ENCODE measurements at regions not wholly inside any gene's neighbourhood (a gene's known extent, or its start where the extent isn't known, plus 50 kb on each side); places are given as distances from the start of the nearest gene placed in this dataset.
A peak's percentile ranks its signal among the peaks of the same experiment; 100 is the strongest.

DNA sequence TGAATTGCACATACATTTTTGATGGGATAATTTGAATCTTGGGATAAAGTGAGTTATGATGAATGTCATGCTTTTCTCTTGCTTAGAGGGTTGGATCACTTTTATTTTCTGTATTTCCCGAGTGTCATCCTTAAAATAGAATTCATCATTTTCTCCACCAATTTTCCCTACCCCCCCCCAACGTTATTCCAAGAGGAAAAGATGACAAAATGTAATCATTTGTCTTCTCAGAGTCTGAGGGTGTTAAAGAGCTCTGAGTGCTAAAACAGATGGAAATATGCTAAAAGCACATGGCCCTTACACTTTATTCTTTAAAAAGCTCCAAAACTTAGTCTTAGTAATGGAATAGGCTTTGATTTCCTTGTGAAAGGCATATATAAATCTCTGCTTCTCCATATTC, 81.4 kb downstream of the CHRM3 start:
- Histone ChIP-seq H3K4me3 (ENCODE audit: low read depth, low read length) (no peak overlapping the region), H3K4me1 (ENCODE audit: control insufficient read depth, insufficient read depth, low read length) (no peaks in the 10 kb centered on the region), H3K27ac (ENCODE audit: low read depth, low read length) (no peak overlapping the region), H3K9me3 (ENCODE audit: control insufficient read depth, insufficient read depth, low read length) (no peaks in the 10 kb centered on the region), H3K27me3 (ENCODE audit: control insufficient read depth, insufficient read depth, low read length) (no peaks in the 10 kb centered on the region), H3K36me3 (ENCODE audit: control insufficient read depth, insufficient read depth, low read length) (no peaks in the 10 kb centered on the region)
- peak in 1 of 6 donors; percentile 55 for DNase-seq (ENCODE audit: low read depth in 4 of 6, low spot score in 6 of 6)
- no CpG with 5 or more reads among the region's 2 CpGs for WGBS (ENCODE audit: insufficient coverage)

DNA sequence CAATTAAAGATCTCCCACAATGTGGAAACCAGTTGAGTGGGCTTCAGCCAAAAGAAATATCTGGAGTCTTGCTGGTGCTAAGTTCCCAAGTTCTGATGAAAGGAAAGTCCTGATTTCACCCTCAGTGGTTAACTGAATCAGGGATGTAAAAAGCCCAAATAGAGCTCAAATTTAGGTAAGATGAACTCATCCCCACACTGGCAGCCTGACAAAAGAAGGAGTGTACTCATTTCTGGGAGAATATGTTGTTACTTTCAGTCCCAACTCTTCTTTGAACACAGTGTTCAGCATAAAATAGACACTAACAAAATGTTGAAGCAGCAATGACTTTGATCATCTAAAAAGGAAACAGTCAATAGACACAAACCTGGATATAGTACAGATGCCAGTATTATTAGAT, 91.7 kb downstream of the CHRM3 start:
- Histone ChIP-seq H3K36me3 (ENCODE audit: control insufficient read depth, insufficient read depth, low read length) (no peaks in the 10 kb centered on the region), H3K27me3 (ENCODE audit: control insufficient read depth, insufficient read depth, low read length) (no peaks in the 10 kb centered on the region), H3K9me3 (ENCODE audit: control insufficient read depth, insufficient read depth, low read length) (peaks cover 8% of the 10 kb centered on the region), H3K27ac (ENCODE audit: low read depth, low read length) (no peak overlapping the region), H3K4me3 (ENCODE audit: low read depth, low read length) (no peak overlapping the region), H3K4me1 (ENCODE audit: control insufficient read depth, insufficient read depth, low read length) (no peaks in the 10 kb centered on the region)
- DNase-seq (ENCODE audit: low read depth in 4 of 6, low spot score in 6 of 6): no peak

DNA sequence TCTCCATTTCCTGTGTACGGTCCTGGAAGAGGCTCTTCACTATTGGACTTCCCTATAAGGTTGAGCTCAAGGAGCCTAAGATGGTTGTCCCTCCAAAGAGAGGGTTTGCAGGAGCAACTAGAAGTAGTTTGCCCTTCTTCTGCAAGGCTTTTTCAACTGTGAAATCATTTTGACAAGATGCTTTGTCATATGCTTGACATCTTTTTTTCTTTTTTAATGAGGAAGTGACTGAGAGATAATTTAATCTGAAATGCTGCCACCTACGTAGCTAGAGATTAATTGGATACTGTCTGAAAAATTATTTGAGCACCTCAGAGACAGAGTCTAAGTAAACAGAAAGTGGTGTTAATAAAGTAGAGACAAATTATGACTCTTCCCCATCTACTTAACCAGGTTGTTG, 97.0 kb downstream of the CHRM3 start:
- Histone ChIP-seq H3K36me3 (ENCODE audit: control insufficient read depth, insufficient read depth, low read length) (no peaks in the 10 kb centered on the region), H3K27ac (ENCODE audit: low read depth, low read length) (no peak overlapping the region), H3K27me3 (ENCODE audit: control insufficient read depth, insufficient read depth, low read length) (no peaks in the 10 kb centered on the region), H3K4me3 (ENCODE audit: low read depth, low read length) (no peak overlapping the region), H3K9me3 (ENCODE audit: control insufficient read depth, insufficient read depth, low read length) (peaks cover 8% of the 10 kb centered on the region), H3K4me1 (ENCODE audit: control insufficient read depth, insufficient read depth, low read length) (no peaks in the 10 kb centered on the region)
- WGBS (ENCODE audit: insufficient coverage): 83% methylated on average over 1 of the region's 2 CpGs
- DNase-seq (ENCODE audit: low read depth in 4 of 6, low spot score in 6 of 6): no peak

DNA sequence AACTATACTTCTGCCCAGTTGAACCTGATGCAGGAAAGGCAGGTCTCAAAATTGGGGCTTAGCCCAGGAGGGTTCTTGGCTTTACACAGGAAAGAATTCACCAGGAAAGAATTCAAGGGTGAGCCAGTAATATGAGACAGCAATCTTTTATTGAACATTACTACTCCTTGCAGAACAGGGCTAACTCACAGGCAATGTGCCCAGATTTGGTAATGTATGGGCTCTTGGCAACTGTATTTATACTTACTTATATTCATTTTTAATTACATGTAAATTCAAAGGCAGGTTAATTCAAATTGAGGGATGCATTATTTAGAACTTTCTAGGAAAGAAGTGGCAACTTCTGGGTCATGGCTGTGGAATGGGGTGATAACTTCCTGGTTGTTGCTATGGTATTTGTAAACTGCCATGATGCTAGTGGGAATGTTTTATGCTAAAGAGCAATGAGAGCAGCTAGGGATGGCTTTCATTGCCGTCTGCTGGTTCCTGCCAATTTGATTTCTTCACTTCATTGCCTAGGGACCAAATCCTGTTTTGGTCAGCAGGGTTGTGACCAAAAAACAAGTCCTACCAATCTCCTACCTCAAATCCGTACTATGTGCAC, 107.5 kb downstream of the CHRM3 start:
- no peaks in the 10 kb centered on the region for H3K27me3 ChIP-seq (ENCODE audit: control insufficient read depth, insufficient read depth, low read length)
- DNase-seq (ENCODE audit: low read depth in 4 of 6, low spot score in 6 of 6): no peak
- no peaks in the 10 kb centered on the region for H3K36me3 ChIP-seq (ENCODE audit: control insufficient read depth, insufficient read depth, low read length)
- H3K4me3 ChIP-seq (ENCODE audit: low read depth, low read length): no peak overlapping the region
- H3K27ac ChIP-seq (ENCODE audit: low read depth, low read length): no peak overlapping the region
- no peaks in the 10 kb centered on the region for H3K4me1 ChIP-seq (ENCODE audit: control insufficient read depth, insufficient read depth, low read length)
- WGBS (ENCODE audit: insufficient coverage): no CpG with 5 or more reads among the region's 2 CpGs
- no peaks in the 10 kb centered on the region for H3K9me3 ChIP-seq (ENCODE audit: control insufficient read depth, insufficient read depth, low read length)

DNA sequence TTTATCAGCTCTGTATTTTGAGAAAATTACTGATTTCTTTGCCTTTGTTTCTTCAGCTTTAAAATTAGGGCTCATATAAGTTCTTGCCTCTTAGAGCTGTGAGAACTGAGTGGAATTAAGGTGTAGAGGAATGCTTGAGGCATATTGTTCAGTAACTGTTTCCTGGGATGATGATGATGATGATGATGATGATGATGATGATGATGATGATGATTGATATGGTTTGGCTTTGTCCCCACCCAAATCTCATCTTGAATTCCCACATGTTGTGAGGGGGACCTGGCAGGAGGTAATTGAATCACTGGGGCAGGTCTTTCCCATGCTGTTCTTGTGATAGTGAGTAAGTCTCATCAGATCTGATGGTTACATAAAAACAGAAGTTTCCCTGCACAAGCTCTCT, 118.7 kb downstream of the CHRM3 start:
- H3K4me3 ChIP-seq (ENCODE audit: low read depth, low read length): no peak overlapping the region
- no peak for DNase-seq (ENCODE audit: low read depth in 4 of 6, low spot score in 6 of 6)
- no peaks in the 10 kb centered on the region for H3K27me3 ChIP-seq (ENCODE audit: control insufficient read depth, insufficient read depth, low read length)
- H3K9me3 ChIP-seq (ENCODE audit: control insufficient read depth, insufficient read depth, low read length): peaks cover 2% of the 10 kb centered on the region
- H3K27ac ChIP-seq (ENCODE audit: low read depth, low read length): no peak overlapping the region
- H3K36me3 ChIP-seq (ENCODE audit: control insufficient read depth, insufficient read depth, low read length): no peaks in the 10 kb centered on the region
- no peaks in the 10 kb centered on the region for H3K4me1 ChIP-seq (ENCODE audit: control insufficient read depth, insufficient read depth, low read length)

DNA sequence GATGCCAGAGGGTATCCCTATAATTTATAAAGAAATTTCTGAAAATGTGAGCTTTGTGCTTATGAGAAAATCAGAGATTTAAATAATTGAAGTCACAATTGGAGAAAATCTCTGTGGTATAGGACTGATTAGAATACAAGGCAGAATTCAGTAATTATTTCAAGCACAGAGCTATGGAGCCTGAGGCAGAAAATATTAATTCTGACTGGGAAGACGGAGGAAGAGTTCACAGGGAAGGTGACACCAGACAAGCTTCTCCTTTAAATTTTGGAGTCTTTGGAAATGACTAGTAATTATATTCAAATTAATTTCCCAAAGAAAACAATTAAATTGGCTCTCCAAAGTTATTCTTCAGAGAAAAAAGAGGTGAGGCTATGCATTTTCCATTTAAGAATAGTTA, 121.5 kb downstream of the CHRM3 start:
- DNase-seq (ENCODE audit: low read depth in 4 of 6, low spot score in 6 of 6): no peak
- no CpG with 5 or more reads among the region's 1 CpG for WGBS (ENCODE audit: insufficient coverage)
- no peaks in the 10 kb centered on the region for H3K36me3 ChIP-seq (ENCODE audit: control insufficient read depth, insufficient read depth, low read length)

DNA sequence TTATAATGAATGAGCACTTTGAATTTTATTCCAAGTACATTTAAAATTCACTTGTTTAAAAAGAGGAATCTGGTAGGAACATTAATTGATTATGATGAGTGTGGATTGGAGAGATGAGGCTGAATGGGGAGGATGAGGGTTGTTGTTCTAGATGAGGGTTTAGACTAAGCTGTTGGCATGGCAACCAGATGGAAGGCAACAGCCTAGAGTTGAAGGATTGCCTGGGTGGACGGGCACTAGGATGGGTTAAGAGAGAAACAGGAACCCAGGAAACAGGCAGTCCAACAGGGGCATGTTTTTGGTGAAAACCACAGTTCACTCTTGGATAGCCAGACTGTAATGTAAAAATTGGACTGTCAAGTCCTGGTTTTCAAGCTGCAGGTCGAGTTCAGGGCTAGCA, 125.5 kb downstream of the CHRM3 start:
- Histone ChIP-seq H3K4me3 (ENCODE audit: low read depth, low read length) (no peak overlapping the region), H3K4me1 (ENCODE audit: control insufficient read depth, insufficient read depth, low read length) (peaks cover 3% of the 10 kb centered on the region), H3K9me3 (ENCODE audit: control insufficient read depth, insufficient read depth, low read length) (peaks cover 1% of the 10 kb centered on the region), H3K27ac (ENCODE audit: low read depth, low read length) (no peak overlapping the region), H3K36me3 (ENCODE audit: control insufficient read depth, insufficient read depth, low read length) (no peaks in the 10 kb centered on the region), H3K27me3 (ENCODE audit: control insufficient read depth, insufficient read depth, low read length) (no peaks in the 10 kb centered on the region)
- DNase-seq (ENCODE audit: low read depth in 4 of 6, low spot score in 6 of 6): peak in 2 of 6 donors; percentile 9 to 41
- 5% methylated on average over 1 of the region's 2 CpGs for WGBS (ENCODE audit: insufficient coverage)

More for the DNA sequence above, 121.5 kb downstream of the CHRM3 start:
- Histone ChIP-seq H3K27me3 (ENCODE audit: control insufficient read depth, insufficient read depth, low read length) (no peaks in the 10 kb centered on the region), H3K27ac (ENCODE audit: low read depth, low read length) (no peak overlapping the region), H3K4me1 (ENCODE audit: control insufficient read depth, insufficient read depth, low read length) (no peaks in the 10 kb centered on the region), H3K9me3 (ENCODE audit: control insufficient read depth, insufficient read depth, low read length) (peaks cover 3% of the 10 kb centered on the region), H3K4me3 (ENCODE audit: low read depth, low read length) (no peak overlapping the region)

DNA sequence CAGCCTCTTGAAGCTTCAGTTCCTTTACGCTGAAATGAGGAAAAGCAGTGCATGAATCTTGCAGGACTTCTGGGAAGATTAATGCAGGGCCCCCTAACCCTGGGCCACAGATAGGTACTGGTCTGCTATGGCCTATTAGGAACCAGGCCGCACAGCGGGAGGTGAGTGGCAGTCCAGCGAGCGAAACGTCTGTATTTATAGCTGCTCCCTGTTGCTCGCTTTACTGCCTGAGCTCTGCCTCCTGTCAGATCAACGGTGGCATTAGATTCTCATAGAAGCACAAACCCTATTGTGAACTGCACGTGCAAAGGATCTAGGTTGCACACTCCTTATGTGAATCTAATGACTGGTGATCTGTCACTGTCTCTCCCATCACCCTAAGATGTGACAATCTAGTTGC, 130.2 kb downstream of the CHRM3 start:
- WGBS (ENCODE audit: insufficient coverage): 44% methylated on average over 7 of the region's 9 CpGs
- H3K4me3 ChIP-seq (ENCODE audit: low read depth, low read length): no peak overlapping the region
- H3K9me3 ChIP-seq (ENCODE audit: control insufficient read depth, insufficient read depth, low read length): peaks cover 1% of the 10 kb centered on the region
- no peak overlapping the region for H3K27ac ChIP-seq (ENCODE audit: low read depth, low read length)
- H3K36me3 ChIP-seq (ENCODE audit: control insufficient read depth, insufficient read depth, low read length): no peaks in the 10 kb centered on the region
- peak in 1 of 6 donors; percentile 40 for DNase-seq (ENCODE audit: low read depth in 4 of 6, low spot score in 6 of 6)
- no peaks in the 10 kb centered on the region for H3K27me3 ChIP-seq (ENCODE audit: control insufficient read depth, insufficient read depth, low read length)
- peaks cover 3% of the 10 kb centered on the region for H3K4me1 ChIP-seq (ENCODE audit: control insufficient read depth, insufficient read depth, low read length)

DNA sequence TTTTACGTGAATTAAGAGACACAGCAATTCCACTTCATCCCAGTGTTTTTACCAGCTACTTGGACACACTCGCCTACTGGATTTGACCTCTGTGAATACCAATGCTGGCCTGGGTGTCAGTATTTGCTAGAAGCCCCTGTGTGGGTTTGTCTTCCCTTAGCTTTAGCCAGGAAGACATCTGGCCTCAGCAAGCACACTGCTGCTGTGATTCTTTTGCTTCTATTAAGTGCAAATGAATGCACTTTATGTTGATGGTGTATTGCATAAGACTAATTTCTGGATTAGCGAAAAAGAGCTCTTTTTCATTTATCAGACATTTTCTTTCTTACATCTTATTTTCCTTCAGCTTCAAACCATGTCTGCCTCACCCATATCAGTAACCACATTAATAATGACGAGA, 140.0 kb downstream of the CHRM3 start:
- no peaks in the 10 kb centered on the region for H3K36me3 ChIP-seq (ENCODE audit: control insufficient read depth, insufficient read depth, low read length)
- no peaks in the 10 kb centered on the region for H3K27me3 ChIP-seq (ENCODE audit: control insufficient read depth, insufficient read depth, low read length)
- H3K27ac ChIP-seq (ENCODE audit: low read depth, low read length): no peak overlapping the region
- H3K9me3 ChIP-seq (ENCODE audit: control insufficient read depth, insufficient read depth, low read length): no peaks in the 10 kb centered on the region
- no CpG with 5 or more reads among the region's 4 CpGs for WGBS (ENCODE audit: insufficient coverage)
- DNase-seq (ENCODE audit: low read depth in 4 of 6, low spot score in 6 of 6): no peak
- no peaks in the 10 kb centered on the region for H3K4me1 ChIP-seq (ENCODE audit: control insufficient read depth, insufficient read depth, low read length)
- H3K4me3 ChIP-seq (ENCODE audit: low read depth, low read length): no peak overlapping the region

DNA sequence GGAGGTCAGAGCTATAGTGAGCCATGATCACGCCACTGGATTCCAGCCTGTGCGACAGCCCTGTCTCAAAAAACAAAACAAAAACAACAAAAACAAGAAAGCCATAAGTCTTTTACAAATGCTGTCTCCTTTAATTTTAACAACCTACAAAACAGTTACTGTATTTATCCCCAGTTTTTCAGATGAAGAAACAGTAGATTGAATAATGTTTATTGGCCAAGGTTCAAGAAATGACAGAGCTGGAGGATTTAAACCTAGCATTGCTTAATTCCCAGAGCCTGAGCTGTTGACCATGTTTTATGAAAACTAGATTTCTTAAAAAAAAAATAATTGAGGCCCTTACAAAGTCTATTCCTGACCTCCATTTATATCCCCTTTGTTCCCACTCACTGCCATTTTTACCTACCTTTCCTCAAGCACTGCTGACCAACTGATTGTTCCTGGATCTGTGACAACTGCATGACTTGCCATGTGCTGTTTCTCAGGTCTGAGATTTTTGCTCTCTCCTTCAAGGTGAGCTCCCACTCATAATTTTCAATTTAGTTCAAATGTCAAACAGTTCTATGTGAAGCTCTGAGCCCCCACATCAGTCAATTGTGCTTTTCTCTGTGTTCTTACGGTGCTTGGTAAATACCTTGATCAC, 140.8 kb downstream of the CHRM3 start:
- no peaks in the 10 kb centered on the region for H3K4me1 ChIP-seq (ENCODE audit: control insufficient read depth, insufficient read depth, low read length)
- no peak overlapping the region for H3K4me3 ChIP-seq (ENCODE audit: low read depth, low read length)
- H3K27ac ChIP-seq (ENCODE audit: low read depth, low read length): no peak overlapping the region
- H3K9me3 ChIP-seq (ENCODE audit: control insufficient read depth, insufficient read depth, low read length): no peaks in the 10 kb centered on the region
- WGBS (ENCODE audit: insufficient coverage): no CpG with 5 or more reads among the region's 3 CpGs
- H3K36me3 ChIP-seq (ENCODE audit: control insufficient read depth, insufficient read depth, low read length): no peaks in the 10 kb centered on the region
- H3K27me3 ChIP-seq (ENCODE audit: control insufficient read depth, insufficient read depth, low read length): no peaks in the 10 kb centered on the region
- DNase-seq (ENCODE audit: low read depth in 4 of 6, low spot score in 6 of 6): no peak
